ENCODE measurements at regions not wholly inside any gene's neighbourhood (a gene's known extent, or its start where the extent isn't known, plus 50 kb on each side); places are given as distances from the start of the nearest gene placed in this dataset.

- CTCF ChIA-PET, result no interaction called here
- Histone ChIP-seq H3K9ac (ENCODE audit: low read length) (no peak overlapping the region), H3K36me3 (ENCODE audit: control insufficient read depth in 1 of 2, insufficient read depth in 2 of 2, low read length in 2 of 2) (no peaks in the 10 kb centered on the region), H3K4me1 (ENCODE audit: control insufficient read depth in 1 of 2, insufficient read depth in 2 of 2, low read length in 2 of 2) (no peaks in the 10 kb centered on the region), H3K27ac (ENCODE audit: low read depth, low read length) (no peak overlapping the region), H3K79me2 (ENCODE audit: insufficient read depth, low read length) (no peaks in the 10 kb centered on the region), H3K4me3 (replicated peaks in 1 of 2; ENCODE audit: low read depth in 1 of 2, low read length in 2 of 2) (no peak overlapping the region), H3K9me3 (ENCODE audit: control insufficient read depth in 1 of 2, insufficient read depth in 1 of 2, low read depth in 1 of 2, low read length in 2 of 2) (no peaks in the 10 kb centered on the region), H2AFZ (ENCODE audit: low read depth, low read length, poor library complexity, severe bottlenecking) (no peak overlapping the region), H3K9me2 (ENCODE audit: insufficient read depth) (no peaks in the 10 kb centered on the region), H4K20me1 (ENCODE audit: insufficient read depth) (no peaks in the 10 kb centered on the region), H3K27me3 (ENCODE audit: insufficient read depth, low read length) (no peaks in the 10 kb centered on the region), H3K4me2 (ENCODE audit: low read length) (no peak overlapping the region)
- ATAC-seq (no peak), DNase-seq (ENCODE audit: low read depth, low spot score) (no peak)
- RAD21 ChIA-PET (ENCODE audit: low non-redundant PET in 1 of 2, low total read pairs in 2 of 2, uncharacterized antibody in 2 of 2, unreplicated experiment in 2 of 2), result no interaction called here
- intact Hi-C loops (cut with micrococcal nuclease), result no loop called here
- POLR2A ChIA-PET, result no interaction called here
- no TSS peak for BruUV-seq (replicated peaks)
- TF ChIP-seq ATF3 (IDR thresholded peaks at IDR 0.05) (no peak), TCF7L2 (IDR thresholded peaks at IDR 0.05; ENCODE audit: borderline replicate concordance, extremely low read depth, insufficient read depth, insufficient read length) (no peak), SP1 (IDR thresholded peaks at IDR 0.05; ENCODE audit: low read depth) (no peak), ZBTB33 (IDR thresholded peaks at IDR 0.05; ENCODE audit: extremely low read depth, insufficient replicate concordance, low read length) (no peak), FOSL1 (IDR thresholded peaks at IDR 0.05; ENCODE audit: low read depth) (no peak), ELF1 (IDR thresholded peaks at IDR 0.05; ENCODE audit: borderline replicate concordance, low read depth) (no peak), ZFX (IDR thresholded peaks at IDR 0.05) (no peak), REST (IDR thresholded peaks at IDR 0.05; ENCODE audit: low read depth) (no peak), POLR2AphosphoS5 (IDR thresholded peaks at IDR 0.05; ENCODE audit: low read depth, low read length) (no peak), CBX3 (IDR thresholded peaks at IDR 0.05; ENCODE audit: low read depth) (no peak), EZH2 (IDR thresholded peaks at IDR 0.05) (no peak), MAX (IDR thresholded peaks at IDR 0.05) (no peak), EZH2phosphoT487 (IDR thresholded peaks at IDR 0.05; ENCODE audit: borderline replicate concordance) (no peak), RAD21 (IDR thresholded peaks at IDR 0.05; ENCODE audit: low read depth) (no peak), JUND (IDR thresholded peaks at IDR 0.05) (no peak), EGR1 (IDR thresholded peaks at IDR 0.05; ENCODE audit: low read depth) (no peak), ZNF274 (IDR thresholded peaks at IDR 0.05; ENCODE audit: low read depth, low read length) (no peak), POLR2A (IDR thresholded peaks at IDR 0.05; ENCODE audit: borderline replicate concordance, extremely low read depth, insufficient read depth, insufficient read length) (no peak)
Measured at GRCh38 chrX:79604364-79604763, 237.2 kb upstream of the ITM2A start.
